ENCODE measurements at regions not wholly inside any gene's neighbourhood (a gene's known extent, or its start where the extent isn't known, plus 50 kb on each side); places are given as distances from the start of the nearest gene placed in this dataset.

- WGBS (ENCODE audit: extremely low coverage, insufficient coverage, insufficient read length), result no CpG with 5 or more reads among the region's 2 CpGs
- Histone ChIP-seq H2AFZ (ENCODE audit: insufficient read depth, low read length, poor library complexity) (no peak overlapping the region), H3K9me3 (ENCODE audit: insufficient read depth, low read depth, low read length) (peaks cover 5% of the 10 kb centered on the region), H4K8ac (ENCODE audit: low read depth, low read length) (no peak overlapping the region), H4K91ac (ENCODE audit: low read depth, low read length) (no peak overlapping the region), H3K4ac (ENCODE audit: low read depth, low read length) (no peak overlapping the region), H3K14ac (ENCODE audit: low read length) (no peak overlapping the region), H4K12ac (ENCODE audit: low read depth, low read length) (no peak overlapping the region), H2BK120ac (ENCODE audit: insufficient read depth, low read length, poor library complexity) (no peak overlapping the region), H3K79me2 (ENCODE audit: control insufficient read depth, insufficient read depth, low read length, poor library complexity) (no peaks in the 10 kb centered on the region), H3K4me1 (ENCODE audit: control insufficient read depth in 1 of 2, insufficient read depth in 2 of 2, low read length in 2 of 2) (no peaks in the 10 kb centered on the region), H3K36me3 (ENCODE audit: control insufficient read depth in 1 of 2, insufficient read depth in 2 of 2, low read length in 2 of 2) (no peaks in the 10 kb centered on the region), H3K18ac (ENCODE audit: low read length) (no peak overlapping the region), H3K4me2 (ENCODE audit: low read length) (no peak overlapping the region), H3K27ac (ENCODE audit: low read depth, low read length) (no peak overlapping the region), H3K4me3 (ENCODE audit: low read depth, low read length) (no peak overlapping the region), H3K27me3 (ENCODE audit: insufficient read depth, low read length) (no peaks in the 10 kb centered on the region), H3K9ac (ENCODE audit: low read length) (no peak overlapping the region), H2AK5ac (ENCODE audit: low read length) (no peak overlapping the region), H2BK5ac (ENCODE audit: low read depth, low read length, poor library complexity) (no peak overlapping the region), H2BK12ac (ENCODE audit: low read length) (no peak overlapping the region), H3K23ac (ENCODE audit: low read length) (no peak overlapping the region), H3K79me1 (ENCODE audit: low read length) (no peaks in the 10 kb centered on the region)
- no peak for DNase-seq
Observed at GRCh38 chr5:82376307-82376706, 98.2 kb upstream of the RPS23 start.

GRCh38 chr5:82375488-82376244 is 97.5 kb upstream of the RPS23 start:
- H3K9ac ChIP-seq (ENCODE audit: low read length), result no peak overlapping the region
- WGBS (ENCODE audit: extremely low coverage, insufficient coverage, insufficient read length), result no CpG with 5 or more reads among the region's 5 CpGs
- no peak overlapping the region for H3K4ac ChIP-seq (ENCODE audit: low read depth, low read length)
- no peak overlapping the region for H4K91ac ChIP-seq (ENCODE audit: low read depth, low read length)
- H2AFZ ChIP-seq (ENCODE audit: insufficient read depth, low read length, poor library complexity), result no peak overlapping the region
- no peak overlapping the region for H2BK12ac ChIP-seq (ENCODE audit: low read length)
- DNase-seq, result no peak
- H3K27me3 ChIP-seq (ENCODE audit: insufficient read depth, low read length), result no peaks in the 10 kb centered on the region
- H2BK120ac ChIP-seq (ENCODE audit: insufficient read depth, low read length, poor library complexity), result no peak overlapping the region
- no peak overlapping the region for H4K12ac ChIP-seq (ENCODE audit: low read depth, low read length)
- no peak overlapping the region for H3K14ac ChIP-seq (ENCODE audit: low read length)
- peaks cover 5% of the 10 kb centered on the region for H3K9me3 ChIP-seq (ENCODE audit: insufficient read depth, low read depth, low read length)
- no peak overlapping the region for H3K18ac ChIP-seq (ENCODE audit: low read length)
- no peak overlapping the region for H3K4me3 ChIP-seq (ENCODE audit: low read depth, low read length)
- no peak overlapping the region for H3K27ac ChIP-seq (ENCODE audit: low read depth, low read length)
- no peaks in the 10 kb centered on the region for H3K4me1 ChIP-seq (ENCODE audit: control insufficient read depth in 1 of 2, insufficient read depth in 2 of 2, low read length in 2 of 2)
- H3K79me2 ChIP-seq (ENCODE audit: control insufficient read depth, insufficient read depth, low read length, poor library complexity), result no peaks in the 10 kb centered on the region
- H4K8ac ChIP-seq (ENCODE audit: low read depth, low read length), result no peak overlapping the region
- no peaks in the 10 kb centered on the region for H3K79me1 ChIP-seq (ENCODE audit: low read length)
- no peak overlapping the region for H2BK5ac ChIP-seq (ENCODE audit: low read depth, low read length, poor library complexity)
- no peak overlapping the region for H2AK5ac ChIP-seq (ENCODE audit: low read length)
- H3K23ac ChIP-seq (ENCODE audit: low read length), result no peak overlapping the region
- no peak overlapping the region for H3K4me2 ChIP-seq (ENCODE audit: low read length)
- H3K36me3 ChIP-seq (ENCODE audit: control insufficient read depth in 1 of 2, insufficient read depth in 2 of 2, low read length in 2 of 2), result no peaks in the 10 kb centered on the region

DNA sequence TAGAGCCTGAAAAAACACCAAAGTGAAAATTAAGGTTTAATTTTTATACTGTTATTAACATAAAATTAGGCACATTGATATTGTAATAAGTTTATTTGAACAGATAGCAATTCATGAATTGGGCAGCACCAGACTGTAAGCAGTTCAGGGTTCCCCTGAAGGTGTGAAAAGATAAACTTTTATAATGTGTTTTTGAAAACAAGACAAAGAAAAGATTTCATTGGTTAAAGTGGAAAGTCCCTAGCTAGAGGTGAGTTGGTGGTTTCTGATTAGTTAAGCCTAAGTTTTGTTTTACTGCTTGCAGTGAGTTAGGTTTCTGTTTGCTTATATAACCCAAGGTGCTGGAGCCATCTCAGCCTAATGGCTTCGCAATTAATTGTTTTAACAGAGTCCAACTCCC is 96.5 kb upstream of the RPS23 start:
- Histone ChIP-seq H2AFZ (ENCODE audit: insufficient read depth, low read length, poor library complexity) (no peak overlapping the region), H2AK5ac (ENCODE audit: low read length) (no peak overlapping the region), H3K4me1 (ENCODE audit: control insufficient read depth in 1 of 2, insufficient read depth in 2 of 2, low read length in 2 of 2) (no peaks in the 10 kb centered on the region), H3K14ac (ENCODE audit: low read length) (no peak overlapping the region), H3K27me3 (ENCODE audit: insufficient read depth, low read length) (no peaks in the 10 kb centered on the region), H3K23ac (ENCODE audit: low read length) (no peak overlapping the region), H4K12ac (ENCODE audit: low read depth, low read length) (no peak overlapping the region), H3K9me3 (ENCODE audit: insufficient read depth, low read depth, low read length) (peaks cover 3% of the 10 kb centered on the region), H3K79me2 (ENCODE audit: control insufficient read depth, insufficient read depth, low read length, poor library complexity) (no peaks in the 10 kb centered on the region), H3K18ac (ENCODE audit: low read length) (no peak overlapping the region), H4K8ac (ENCODE audit: low read depth, low read length) (no peak overlapping the region), H3K4me2 (ENCODE audit: low read length) (no peak overlapping the region), H4K91ac (ENCODE audit: low read depth, low read length) (no peak overlapping the region), H3K27ac (ENCODE audit: low read depth, low read length) (no peak overlapping the region), H3K4ac (ENCODE audit: low read depth, low read length) (no peak overlapping the region), H3K36me3 (ENCODE audit: control insufficient read depth in 1 of 2, insufficient read depth in 2 of 2, low read length in 2 of 2) (no peaks in the 10 kb centered on the region), H2BK120ac (ENCODE audit: insufficient read depth, low read length, poor library complexity) (no peak overlapping the region), H2BK12ac (ENCODE audit: low read length) (no peak overlapping the region), H3K9ac (ENCODE audit: low read length) (no peak overlapping the region), H3K4me3 (ENCODE audit: low read depth, low read length) (no peak overlapping the region), H3K79me1 (ENCODE audit: low read length) (no peaks in the 10 kb centered on the region), H2BK5ac (ENCODE audit: low read depth, low read length, poor library complexity) (no peak overlapping the region)
- no peak for DNase-seq
- WGBS (ENCODE audit: extremely low coverage, insufficient coverage, insufficient read length), result no CpG with 5 or more reads among the region's 1 CpG

DNA sequence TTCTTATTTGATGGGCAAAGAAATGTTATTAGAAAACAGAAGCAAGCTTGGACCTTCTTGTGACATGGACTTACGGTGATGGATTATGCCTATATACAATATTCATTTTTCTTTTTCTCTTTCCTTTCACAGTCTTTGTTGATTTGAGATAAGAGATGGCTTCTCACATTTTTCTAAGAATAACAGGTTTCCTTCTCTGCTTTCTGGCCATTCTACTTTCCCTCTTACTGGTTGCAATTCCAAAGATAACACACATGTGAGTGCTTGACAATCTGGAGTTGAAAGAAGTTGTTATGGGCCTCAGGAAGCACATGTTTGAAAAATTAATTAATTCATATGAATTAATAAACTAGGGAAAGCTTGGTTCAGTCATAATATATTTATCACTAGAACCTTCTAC is 89.8 kb upstream of the RPS23 start:
- Histone ChIP-seq H2BK5ac (ENCODE audit: low read depth, low read length, poor library complexity) (no peak overlapping the region), H4K91ac (ENCODE audit: low read depth, low read length) (no peak overlapping the region), H3K9me3 (ENCODE audit: insufficient read depth, low read depth, low read length) (no peaks in the 10 kb centered on the region), H2BK120ac (ENCODE audit: insufficient read depth, low read length, poor library complexity) (no peak overlapping the region), H3K79me1 (ENCODE audit: low read length) (no peaks in the 10 kb centered on the region), H3K27me3 (ENCODE audit: insufficient read depth, low read length) (no peaks in the 10 kb centered on the region), H3K4ac (ENCODE audit: low read depth, low read length) (no peak overlapping the region), H3K4me2 (ENCODE audit: low read length) (no peak overlapping the region), H2AFZ (ENCODE audit: insufficient read depth, low read length, poor library complexity) (no peak overlapping the region), H3K14ac (ENCODE audit: low read length) (no peak overlapping the region), H2BK12ac (ENCODE audit: low read length) (no peak overlapping the region), H3K23ac (ENCODE audit: low read length) (no peak overlapping the region), H3K4me1 (ENCODE audit: control insufficient read depth in 1 of 2, insufficient read depth in 2 of 2, low read length in 2 of 2) (no peaks in the 10 kb centered on the region), H3K79me2 (ENCODE audit: control insufficient read depth, insufficient read depth, low read length, poor library complexity) (no peaks in the 10 kb centered on the region), H3K18ac (ENCODE audit: low read length) (no peak overlapping the region), H3K4me3 (ENCODE audit: low read depth, low read length) (no peak overlapping the region), H2AK5ac (ENCODE audit: low read length) (no peak overlapping the region), H4K12ac (ENCODE audit: low read depth, low read length) (no peak overlapping the region), H4K8ac (ENCODE audit: low read depth, low read length) (no peak overlapping the region), H3K9ac (ENCODE audit: low read length) (no peak overlapping the region), H3K36me3 (ENCODE audit: control insufficient read depth in 1 of 2, insufficient read depth in 2 of 2, low read length in 2 of 2) (no peaks in the 10 kb centered on the region), H3K27ac (ENCODE audit: low read depth, low read length) (no peak overlapping the region)
- DNase-seq, result no peak
- no CpG with 5 or more reads among the region's 1 CpG for WGBS (ENCODE audit: extremely low coverage, insufficient coverage, insufficient read length)

Measured in trophoblast cell (in vitro differentiated cells and primary cell).